HG03354 (cell line): ENCODE measurements at regions not wholly inside any gene's neighbourhood (a gene's known extent, or its start where the extent isn't known, plus 50 kb on each side); places are given as distances from the start of the nearest gene placed in this dataset.

ENCODE experiments used
- ATAC-seq: cut with Tn5 transposase; IDR thresholded peaks from one replicate; pipeline ENCODE4 v1.9.1; 2021; ENCODE audit warnings: mild to moderate bottlenecking; ENCODE audit not compliant: unreplicated experiment, poor library complexity, severe bottlenecking

- ATAC-seq: no peak
Observed at GRCh38 chr11:39165021-39165420, 2294.4 kb downstream of the LRRC4C start.

- no peak for ATAC-seq
Observed at GRCh38 chr11:39149214-39149613, 2310.2 kb downstream of the LRRC4C start.

GRCh38 chr11:39145346-39145745 lies 2314.1 kb downstream of the LRRC4C start:
- no peak for ATAC-seq

GRCh38 chr11:39144351-39145130 lies 2314.9 kb downstream of the LRRC4C start:
- ATAC-seq: no peak

- no peak for ATAC-seq
Observed at GRCh38 chr11:39139581-39139980, 2319.9 kb downstream of the LRRC4C start.

- ATAC-seq: no peak
Observed at GRCh38 chr11:39120890-39121289, 2338.6 kb downstream of the LRRC4C start.

- no peak for ATAC-seq
Observed at GRCh38 chr11:39113606-39114005, 2345.8 kb downstream of the LRRC4C start.

- ATAC-seq: no peak
Observed at GRCh38 chr11:39102236-39102635, 2357.2 kb downstream of the LRRC4C start.

- ATAC-seq: no peak
Observed at GRCh38 chr11:39078465-39078864, 2381.0 kb downstream of the LRRC4C start.

- no peak for ATAC-seq
Observed at GRCh38 chr11:39037611-39038010, 2421.8 kb downstream of the LRRC4C start.

GRCh38 chr11:39036021-39036420 lies 2423.4 kb downstream of the LRRC4C start:
- no peak for ATAC-seq

- ATAC-seq: no peak
Observed at GRCh38 chr11:39021539-39021938, 2423.5 kb upstream of the RAG2 start.

GRCh38 chr11:39011797-39012196 lies 2413.8 kb upstream of the RAG2 start:
- ATAC-seq: no peak

GRCh38 chr11:38990841-38991240 lies 2392.8 kb upstream of the RAG2 start:
- no peak for ATAC-seq

GRCh38 chr11:38990139-38990538 lies 2392.1 kb upstream of the RAG2 start:
- no peak for ATAC-seq

GRCh38 chr11:38988908-38989307 lies 2390.9 kb upstream of the RAG2 start:
- ATAC-seq: no peak

GRCh38 chr11:38972220-38972619 lies 2374.2 kb upstream of the RAG2 start:
- no peak for ATAC-seq

- ATAC-seq: no peak
Observed at GRCh38 chr11:38971141-38971540, 2373.1 kb upstream of the RAG2 start.

- ATAC-seq: no peak
Observed at GRCh38 chr11:38968951-38969350, 2370.9 kb upstream of the RAG2 start.

GRCh38 chr11:38952698-38953097 lies 2354.7 kb upstream of the RAG2 start:
- no peak for ATAC-seq

GRCh38 chr11:38950867-38951266 lies 2352.8 kb upstream of the RAG2 start:
- ATAC-seq: no peak

- ATAC-seq: no peak
Observed at GRCh38 chr11:38948392-38948791, 2350.4 kb upstream of the RAG2 start.
